GM23338 (cell line): ENCODE measurements at regions not wholly inside any gene's neighbourhood (a gene's known extent, or its start where the extent isn't known, plus 50 kb on each side); places are given as distances from the start of the nearest gene placed in this dataset.

Source experiments
- ATAC-seq: fragments of 200-7000 bp; cut with Tn5 transposase; 3 replicates; pipeline ENCODE4 v1.9.1; 2020
- DNase-seq: peaks from one replicate; pipeline ENCODE4 v3.0.0-alpha.2; 2015; ENCODE audit warnings: low spot score
- H2AFZ ChIP-seq: fragments of 200-600 bp; sonication (generic); 2 replicates; pipeline ENCODE4 v1.8.0; 2016; ENCODE audit warnings: antibody characterized with exemption, mild to moderate bottlenecking, moderate library complexity
- H3F3A ChIP-seq: fragments of 200-600 bp; sonication (generic); replicated peaks from 2 replicates; pipeline ENCODE4 v1.8.0; 2017; ENCODE audit warnings: antibody characterized with exemption, mixed run types, low read depth
- H3K27ac ChIP-seq: fragments of 200-600 bp; sonication (generic); 2 replicates; pipeline ENCODE4 v1.6.1; 2016; ENCODE audit warnings: low read depth
- H3K27me3 ChIP-seq: fragments of 200-600 bp; sonication (generic); 2 replicates; pipeline ENCODE4 v1.8.0; 2016; ENCODE audit warnings: mild to moderate bottlenecking, mixed run types, moderate library complexity; ENCODE audit not compliant: insufficient read depth
- H3K36me3 ChIP-seq: fragments of 200-600 bp; sonication (generic); 2 replicates; pipeline ENCODE4 v1.8.0; 2016; ENCODE audit warnings: mild to moderate bottlenecking; ENCODE audit not compliant: insufficient read depth
- H3K4me1 ChIP-seq: fragments of 200-600 bp; sonication (generic); 2 replicates; pipeline ENCODE4 v1.8.0; 2016; ENCODE audit warnings: mild to moderate bottlenecking, moderate library complexity; ENCODE audit not compliant: insufficient read depth
- H3K4me2 ChIP-seq: fragments of 200-600 bp; sonication (generic); 2 replicates; pipeline ENCODE4 v1.7.1; 2017; ENCODE audit warnings: mixed run types
- H3K4me3 ChIP-seq: fragments of 200-600 bp; sonication (generic); 2 replicates; pipeline ENCODE4 v1.6.1; 2016; ENCODE audit warnings: mixed run types
- H3K79me2 ChIP-seq: fragments of 200-600 bp; sonication (generic); replicated peaks from 2 replicates; pipeline ENCODE4 v1.8.0; 2017; ENCODE audit warnings: mild to moderate bottlenecking; ENCODE audit not compliant: insufficient read depth
- H3K9me2 ChIP-seq: fragments of 200-600 bp; sonication (generic); 2 replicates; pipeline ENCODE4 v1.8.0; 2017; ENCODE audit not compliant: insufficient read depth
- H4K20me1 ChIP-seq: fragments of 200-600 bp; sonication (generic); replicated peaks from 2 replicates; pipeline ENCODE4 v1.8.0; 2017; ENCODE audit warnings: mild to moderate bottlenecking; ENCODE audit not compliant: insufficient read depth
- H3K27ac Mint-ChIP-seq: 2 replicates; pipeline ENCODE4 v1.8.0; 2020; ENCODE audit warnings: inconsistent platforms, mild to moderate bottlenecking, moderate library complexity, mixed read lengths
- H3K27me3 Mint-ChIP-seq: 3 replicates; pipeline ENCODE4 v1.8.0; 2022; ENCODE audit warnings: low read depth, mild to moderate bottlenecking, moderate library complexity, mixed read lengths, inconsistent platforms; ENCODE audit not compliant: insufficient read depth, poor library complexity
- H3K36me3 Mint-ChIP-seq: 3 replicates; pipeline ENCODE4 v1.8.0; 2021; ENCODE audit warnings: low read depth, mild to moderate bottlenecking, inconsistent platforms, moderate library complexity, mixed read lengths
- H3K4me1 Mint-ChIP-seq: 3 replicates; pipeline ENCODE4 v1.8.0; 2020; ENCODE audit warnings: mild to moderate bottlenecking, inconsistent platforms, mixed read lengths
- H3K4me3 Mint-ChIP-seq: 3 replicates; pipeline ENCODE4 v1.8.0; 2021; ENCODE audit warnings: moderate library complexity, mild to moderate bottlenecking, inconsistent platforms, mixed read lengths
- H3K9me3 Mint-ChIP-seq: 3 replicates; pipeline ENCODE4 v1.8.0; 2020; ENCODE audit warnings: moderate library complexity, mild to moderate bottlenecking, inconsistent platforms, mixed read lengths
- CREB1 ChIP-seq: fragments of 250-450 bp; sonication (Bioruptor Pico); IDR thresholded peaks from 2 replicates; pipeline ENCODE4 v1.5.0; 2020; ENCODE audit warnings: low read depth, mild to moderate bottlenecking, moderate library complexity
- EZH2phosphoT487 ChIP-seq: fragments of 200-600 bp; sonication (generic); IDR thresholded peaks from one replicate; pipeline ENCODE4 v1.8.1; 2018; ENCODE audit warnings: antibody characterized with exemption; ENCODE audit not compliant: unreplicated experiment
- NANOG ChIP-seq: IDR thresholded peaks from 2 replicates; pipeline ENCODE4 v1.6.1; 2016; ENCODE audit warnings: antibody characterized with exemption, borderline replicate concordance
- POLR2AphosphoS5 ChIP-seq: IDR thresholded peaks from 2 replicates; pipeline ENCODE4 v1.6.1; 2016; ENCODE audit warnings: antibody characterized with exemption, low read depth
- ZNF331 ChIP-seq: fragments of 250-450 bp; sonication (Bioruptor Pico); IDR thresholded peaks from 2 replicates; pipeline ENCODE4 v1.5.0; 2020; ENCODE audit warnings: low read depth, mild to moderate bottlenecking, moderate library complexity
- TF ChIP-seq, protein P1 (sequence below): IDR thresholded peaks from one replicate; pipeline ENCODE4 v1.6.1; 2018; ENCODE audit warnings: antibody characterized with exemption; ENCODE audit not compliant: unreplicated experiment
- TF ChIP-seq, protein P2 (sequence below): IDR thresholded peaks from 2 replicates; pipeline ENCODE4 v1.6.1; 2016; ENCODE audit warnings: antibody characterized with exemption
- TF ChIP-seq, protein P3 (sequence below), 2 experiments: fragments of 200-600 bp in 1 of 2; sonication (generic) in 1 of 2; conservative IDR thresholded peaks; 2 replicates each; pipeline versions ENCODE4 v1.5.1 to v1.6.1; 2016 to 2017; ENCODE audit warnings: antibody characterized with exemption in 2 of 2, low read depth in 2 of 2, mild to moderate bottlenecking in 2 of 2, moderate library complexity in 1 of 2

DNA sequence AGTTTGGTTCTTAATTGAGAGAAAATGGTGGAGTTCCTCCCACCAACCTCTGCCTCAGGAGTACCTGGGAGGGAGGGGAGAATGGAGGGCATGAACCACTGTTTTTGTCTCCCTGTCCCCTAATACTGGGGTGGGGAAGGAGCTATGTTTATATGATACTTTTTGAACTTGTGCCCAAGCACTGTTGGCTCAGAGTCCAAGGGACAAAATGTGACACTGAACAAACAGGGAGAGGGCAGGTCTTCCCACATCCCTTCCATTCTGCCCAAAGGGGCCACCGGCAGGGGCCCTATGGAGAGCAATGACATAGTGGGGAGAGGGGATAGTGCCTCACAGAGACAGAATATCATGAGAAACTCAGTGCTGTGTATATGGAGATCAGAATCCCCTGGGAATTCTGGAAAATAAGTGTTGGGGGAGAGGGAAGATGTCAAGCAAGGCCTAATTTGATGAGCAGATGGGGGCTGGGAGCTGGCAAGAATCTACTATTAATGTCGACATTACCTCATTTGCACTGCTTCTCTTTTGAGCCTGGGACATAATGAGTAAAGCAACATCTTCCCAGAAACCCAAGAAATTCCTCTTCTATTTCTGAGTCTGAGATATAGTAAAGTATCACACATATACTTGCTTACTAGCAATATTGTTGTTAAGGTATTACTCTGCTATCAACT, 180.6 kb downstream of the CYP26A1 start (continued):
- TF ChIP-seq, protein P1, sequence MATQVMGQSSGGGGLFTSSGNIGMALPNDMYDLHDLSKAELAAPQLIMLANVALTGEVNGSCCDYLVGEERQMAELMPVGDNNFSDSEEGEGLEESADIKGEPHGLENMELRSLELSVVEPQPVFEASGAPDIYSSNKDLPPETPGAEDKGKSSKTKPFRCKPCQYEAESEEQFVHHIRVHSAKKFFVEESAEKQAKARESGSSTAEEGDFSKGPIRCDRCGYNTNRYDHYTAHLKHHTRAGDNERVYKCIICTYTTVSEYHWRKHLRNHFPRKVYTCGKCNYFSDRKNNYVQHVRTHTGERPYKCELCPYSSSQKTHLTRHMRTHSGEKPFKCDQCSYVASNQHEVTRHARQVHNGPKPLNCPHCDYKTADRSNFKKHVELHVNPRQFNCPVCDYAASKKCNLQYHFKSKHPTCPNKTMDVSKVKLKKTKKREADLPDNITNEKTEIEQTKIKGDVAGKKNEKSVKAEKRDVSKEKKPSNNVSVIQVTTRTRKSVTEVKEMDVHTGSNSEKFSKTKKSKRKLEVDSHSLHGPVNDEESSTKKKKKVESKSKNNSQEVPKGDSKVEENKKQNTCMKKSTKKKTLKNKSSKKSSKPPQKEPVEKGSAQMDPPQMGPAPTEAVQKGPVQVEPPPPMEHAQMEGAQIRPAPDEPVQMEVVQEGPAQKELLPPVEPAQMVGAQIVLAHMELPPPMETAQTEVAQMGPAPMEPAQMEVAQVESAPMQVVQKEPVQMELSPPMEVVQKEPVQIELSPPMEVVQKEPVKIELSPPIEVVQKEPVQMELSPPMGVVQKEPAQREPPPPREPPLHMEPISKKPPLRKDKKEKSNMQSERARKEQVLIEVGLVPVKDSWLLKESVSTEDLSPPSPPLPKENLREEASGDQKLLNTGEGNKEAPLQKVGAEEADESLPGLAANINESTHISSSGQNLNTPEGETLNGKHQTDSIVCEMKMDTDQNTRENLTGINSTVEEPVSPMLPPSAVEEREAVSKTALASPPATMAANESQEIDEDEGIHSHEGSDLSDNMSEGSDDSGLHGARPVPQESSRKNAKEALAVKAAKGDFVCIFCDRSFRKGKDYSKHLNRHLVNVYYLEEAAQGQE = no peak
- no peak for TF ChIP-seq ZNF331 (CRISPR knock-in tag)
- TF ChIP-seq NANOG = no peak
- TF ChIP-seq, protein P2, sequence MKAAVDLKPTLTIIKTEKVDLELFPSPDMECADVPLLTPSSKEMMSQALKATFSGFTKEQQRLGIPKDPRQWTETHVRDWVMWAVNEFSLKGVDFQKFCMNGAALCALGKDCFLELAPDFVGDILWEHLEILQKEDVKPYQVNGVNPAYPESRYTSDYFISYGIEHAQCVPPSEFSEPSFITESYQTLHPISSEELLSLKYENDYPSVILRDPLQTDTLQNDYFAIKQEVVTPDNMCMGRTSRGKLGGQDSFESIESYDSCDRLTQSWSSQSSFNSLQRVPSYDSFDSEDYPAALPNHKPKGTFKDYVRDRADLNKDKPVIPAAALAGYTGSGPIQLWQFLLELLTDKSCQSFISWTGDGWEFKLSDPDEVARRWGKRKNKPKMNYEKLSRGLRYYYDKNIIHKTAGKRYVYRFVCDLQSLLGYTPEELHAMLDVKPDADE = no peak
- TF ChIP-seq EZH2phosphoT487 = no peak
- TF ChIP-seq POLR2AphosphoS5 = no peak
- no peak for TF ChIP-seq CREB1 (CRISPR knock-in tag)
- TF ChIP-seq, protein P3, sequence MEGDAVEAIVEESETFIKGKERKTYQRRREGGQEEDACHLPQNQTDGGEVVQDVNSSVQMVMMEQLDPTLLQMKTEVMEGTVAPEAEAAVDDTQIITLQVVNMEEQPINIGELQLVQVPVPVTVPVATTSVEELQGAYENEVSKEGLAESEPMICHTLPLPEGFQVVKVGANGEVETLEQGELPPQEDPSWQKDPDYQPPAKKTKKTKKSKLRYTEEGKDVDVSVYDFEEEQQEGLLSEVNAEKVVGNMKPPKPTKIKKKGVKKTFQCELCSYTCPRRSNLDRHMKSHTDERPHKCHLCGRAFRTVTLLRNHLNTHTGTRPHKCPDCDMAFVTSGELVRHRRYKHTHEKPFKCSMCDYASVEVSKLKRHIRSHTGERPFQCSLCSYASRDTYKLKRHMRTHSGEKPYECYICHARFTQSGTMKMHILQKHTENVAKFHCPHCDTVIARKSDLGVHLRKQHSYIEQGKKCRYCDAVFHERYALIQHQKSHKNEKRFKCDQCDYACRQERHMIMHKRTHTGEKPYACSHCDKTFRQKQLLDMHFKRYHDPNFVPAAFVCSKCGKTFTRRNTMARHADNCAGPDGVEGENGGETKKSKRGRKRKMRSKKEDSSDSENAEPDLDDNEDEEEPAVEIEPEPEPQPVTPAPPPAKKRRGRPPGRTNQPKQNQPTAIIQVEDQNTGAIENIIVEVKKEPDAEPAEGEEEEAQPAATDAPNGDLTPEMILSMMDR (conservative IDR thresholded peaks at IDR 0.05; ENCODE audit: low read depth in 2 of 2) = no peak

DNA sequence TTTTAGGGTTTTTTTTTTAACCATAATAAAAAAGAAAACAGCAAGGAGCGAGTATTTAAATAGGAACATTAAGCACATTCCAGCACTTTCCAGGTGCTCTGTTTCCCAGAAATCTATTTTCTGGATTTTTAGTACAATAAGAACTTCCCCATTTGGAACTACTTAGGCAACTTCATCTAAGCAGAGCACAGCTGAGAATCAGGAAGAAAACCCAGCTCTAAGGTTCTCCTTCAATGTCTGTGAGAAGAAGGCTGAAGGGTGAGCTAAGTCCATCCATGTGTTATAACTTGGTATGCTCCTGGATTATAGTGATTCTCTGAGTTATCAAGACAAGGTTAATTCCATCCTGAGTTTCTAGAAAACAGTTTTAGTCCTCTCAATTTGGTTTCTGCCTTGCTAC, 181.9 kb downstream of the CYP26A1 start:
- H3K27me3 Mint-ChIP-seq = peaks cover 3% of the 10 kb centered on the region
- no peaks in the 10 kb centered on the region for H3F3A ChIP-seq
- TF ChIP-seq ZNF331 (CRISPR knock-in tag) = no peak
- TF ChIP-seq, protein P3 (conservative IDR thresholded peaks at IDR 0.05; ENCODE audit: low read depth in 2 of 2) = no peak
- H3K4me3 Mint-ChIP-seq = no peak overlapping the region
- no peaks in the 10 kb centered on the region for H4K20me1 ChIP-seq
- peaks cover 5% of the 10 kb centered on the region; the same call in 1 of the 2 replicates for H3K9me2 ChIP-seq
- H3K9me3 Mint-ChIP-seq = no peaks in the 10 kb centered on the region
- DNase-seq (no peak), ATAC-seq (no peak)
- H3K27ac Mint-ChIP-seq = no peak overlapping the region
- H3K27ac ChIP-seq = no peak overlapping the region
- H3K4me1 Mint-ChIP-seq = peaks cover 7% of the 10 kb centered on the region
- H2AFZ ChIP-seq = no peak overlapping the region; the same call in 1 of the 2 replicates
- H3K36me3 Mint-ChIP-seq = no peaks in the 10 kb centered on the region
- H3K79me2 ChIP-seq = no peaks in the 10 kb centered on the region
- H3K4me3 ChIP-seq = no peak overlapping the region
- no peak overlapping the region for H3K4me2 ChIP-seq
- peaks cover 23% of the 10 kb centered on the region; the same call in 1 of the 2 replicates for H3K4me1 ChIP-seq
- no peaks in the 10 kb centered on the region for H3K27me3 ChIP-seq
- no peaks in the 10 kb centered on the region for H3K36me3 ChIP-seq
